Thyroid gland (tissue), 4 donors: ENCODE measurements at regions not wholly inside any gene's neighbourhood (a gene's known extent, or its start where the extent isn't known, plus 50 kb on each side); places are given as distances from the start of the nearest gene placed in this dataset.
"Not testable (repeated sequence)": the region's sequence is repeated elsewhere in the genome, so short reads cannot be mapped to it uniquely, and the experiment has no call there.

ENCODE experiments used
- DNase-seq, 2 donors: peaks; one replicate each; pipeline ENCODE4 v3.0.0-alpha.2; 2019
- H3K27ac ChIP-seq, 3 donors: fragments of 200-600 bp; sonication (generic); 1 replicate in 2 of 3; 2 replicates in 1 of 3; pipeline ENCODE4 v1.5.1; 2016 to 2019; ENCODE audit warnings: mild to moderate bottlenecking in 1 of 3, moderate library complexity in 1 of 3
- H3K27me3 ChIP-seq: fragments of 200-600 bp; sonication (generic); one replicate; pipeline ENCODE4 v1.5.1; 2019
- H3K36me3 ChIP-seq, 2 donors: fragments of 200-600 bp; sonication (generic); one replicate each; pipeline ENCODE4 v1.5.1; 2016 to 2019
- H3K4me1 ChIP-seq, 2 donors: fragments of 200-600 bp; sonication (generic); one replicate each; pipeline ENCODE4 v1.5.1; 2017 to 2019
- H3K4me3 ChIP-seq, 3 donors: fragments of 200-600 bp; sonication (generic); replicated peaks in 1 of 3; 1 replicate in 2 of 3; 2 replicates in 1 of 3; pipeline ENCODE4 v1.5.1; 2016; ENCODE audit warnings: mild to moderate bottlenecking in 1 of 3
- H3K9me3 ChIP-seq: fragments of 200-600 bp; sonication (generic); one replicate; pipeline ENCODE4 v1.5.1; 2017
- CTCF ChIP-seq, 6 experiments: fragments of 200-600 bp in 3 of 6; fragments of 450-650 bp in 3 of 6; sonication (generic) in 3 of 6; IDR thresholded peaks; one replicate each; pipeline ENCODE4 v1.5.1; 2016 to 2019; ENCODE audit warnings: antibody characterized with exemption in 6 of 6, mild to moderate bottlenecking in 2 of 6, inconsistent platforms in 1 of 6, moderate library complexity in 1 of 6
- POLR2A ChIP-seq, 2 donors: fragments of 450-650 bp; IDR thresholded peaks; one replicate each; pipeline ENCODE4 v1.6.1; 2017; ENCODE audit warnings: antibody characterized with exemption in 2 of 2, mild to moderate bottlenecking in 2 of 2, moderate library complexity in 1 of 2
- WGBS, 2 donors: methylation state at CpG; one replicate each; pipeline ENCODE4 v1.1.5; 2017; 5-methylcytosine and 5-hydroxymethylcytosine counted together
- intact Hi-C: fragments of 100-400 bp; cut with DNase I; formaldehyde crosslinking; loops from one replicate; pipeline ENCODE4 v1.15.1; 2023

DNA sequence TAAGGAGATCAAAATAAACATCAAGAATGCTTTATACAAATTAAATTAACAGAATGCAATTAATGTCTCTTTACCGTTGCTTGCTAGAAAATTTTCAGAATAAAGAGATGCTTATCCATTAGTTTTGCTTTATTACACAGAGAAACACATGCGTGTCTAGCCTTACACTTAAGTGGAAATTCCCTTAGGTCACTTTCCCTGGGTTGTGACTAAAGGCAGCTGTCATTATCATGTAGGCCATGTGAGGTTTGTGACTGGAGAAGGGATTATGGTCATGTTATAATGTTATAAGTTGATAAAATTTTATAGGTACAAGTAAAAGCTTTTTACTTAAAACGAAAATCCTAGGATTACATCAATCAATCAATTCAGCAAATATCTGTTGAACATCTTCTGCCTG is 121.0 kb downstream of the KCNRG start:
- TF ChIP-seq CTCF (IDR thresholded peaks at IDR 0.05), result no peak
- TF ChIP-seq POLR2A (IDR thresholded peaks at IDR 0.05), result no peak
- no peak for DNase-seq
- no peak overlapping the region for H3K4me3 ChIP-seq
- intact Hi-C loops, result no loop called here
- H3K9me3 ChIP-seq, result no peaks in the 10 kb centered on the region
- H3K27ac ChIP-seq, result no peak overlapping the region
- H3K4me1 ChIP-seq, result peaks cover 0 to 3% of the 10 kb centered on the region in 2 donors
- H3K36me3 ChIP-seq, result no peaks in the 10 kb centered on the region
- peaks cover 17% of the 10 kb centered on the region for H3K27me3 ChIP-seq
- 91 to 94% methylated on average over 3 of the region's 3 CpGs for WGBS, 2 donors

GRCh38 chr13:50136678-50137077 is 121.4 kb downstream of the KCNRG start:
- no peak for TF ChIP-seq POLR2A (IDR thresholded peaks at IDR 0.05)
- TF ChIP-seq CTCF (IDR thresholded peaks at IDR 0.05), result no peak
- Histone ChIP-seq H3K4me1 (peaks cover 0 to 3% of the 10 kb centered on the region in 2 donors), H3K36me3 (no peaks in the 10 kb centered on the region), H3K27me3 (peaks cover 17% of the 10 kb centered on the region), H3K27ac (no peak overlapping the region), H3K9me3 (no peaks in the 10 kb centered on the region), H3K4me3 (no peak overlapping the region)
- intact Hi-C loops, result no loop called here
- no peak for DNase-seq
- 85 to 92% methylated on average over 3 of the region's 3 CpGs for WGBS, 2 donors

DNA sequence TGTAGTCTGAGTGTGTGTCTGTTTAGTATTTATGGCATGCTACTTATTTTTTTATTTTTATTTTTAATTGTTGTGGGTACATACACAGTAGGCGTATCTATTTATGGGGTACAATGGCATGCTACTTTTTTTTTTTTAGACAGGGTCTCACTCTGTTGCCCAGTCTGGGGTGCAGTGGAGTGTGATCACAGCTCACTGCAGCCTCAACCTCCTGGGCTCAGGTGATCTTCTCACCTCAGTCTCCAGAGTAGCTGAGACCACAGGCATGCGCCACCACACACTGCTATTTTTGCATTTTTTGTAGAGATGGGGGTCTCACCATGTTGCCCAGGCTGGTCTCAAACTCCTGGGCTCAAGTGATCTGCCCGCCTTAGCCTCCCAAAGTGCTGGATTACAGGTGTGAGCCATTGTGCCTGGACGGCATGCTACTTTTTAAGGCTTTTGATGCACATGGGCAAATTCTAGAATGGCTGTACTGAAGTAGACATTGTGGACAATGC is 124.2 kb downstream of the KCNRG start:
- H3K27ac ChIP-seq, H3K9me3 ChIP-seq, H3K36me3 ChIP-seq, H3K4me3 ChIP-seq, DNase-seq, H3K4me1 ChIP-seq, intact Hi-C loops, H3K27me3 ChIP-seq: not testable (repeated sequence)
- WGBS, 2 donors, result 97% methylated on average over 4 of the region's 4 CpGs

- no peak for DNase-seq
- Histone ChIP-seq H3K27me3 (no peaks in the 10 kb centered on the region), H3K36me3 (no peaks in the 10 kb centered on the region), H3K4me1 (no peaks in the 10 kb centered on the region), H3K27ac (no peak overlapping the region), H3K9me3 (no peaks in the 10 kb centered on the region), H3K4me3 (no peak overlapping the region)
- no peak for TF ChIP-seq CTCF (IDR thresholded peaks at IDR 0.05)
- no peak for TF ChIP-seq POLR2A (IDR thresholded peaks at IDR 0.05)
- 80 to 95% methylated on average over 2 of the region's 2 CpGs for WGBS, 2 donors
- intact Hi-C loops, result no loop called here
Measured at GRCh38 chr13:50140153-50140552, 124.9 kb downstream of the KCNRG start.

DNA sequence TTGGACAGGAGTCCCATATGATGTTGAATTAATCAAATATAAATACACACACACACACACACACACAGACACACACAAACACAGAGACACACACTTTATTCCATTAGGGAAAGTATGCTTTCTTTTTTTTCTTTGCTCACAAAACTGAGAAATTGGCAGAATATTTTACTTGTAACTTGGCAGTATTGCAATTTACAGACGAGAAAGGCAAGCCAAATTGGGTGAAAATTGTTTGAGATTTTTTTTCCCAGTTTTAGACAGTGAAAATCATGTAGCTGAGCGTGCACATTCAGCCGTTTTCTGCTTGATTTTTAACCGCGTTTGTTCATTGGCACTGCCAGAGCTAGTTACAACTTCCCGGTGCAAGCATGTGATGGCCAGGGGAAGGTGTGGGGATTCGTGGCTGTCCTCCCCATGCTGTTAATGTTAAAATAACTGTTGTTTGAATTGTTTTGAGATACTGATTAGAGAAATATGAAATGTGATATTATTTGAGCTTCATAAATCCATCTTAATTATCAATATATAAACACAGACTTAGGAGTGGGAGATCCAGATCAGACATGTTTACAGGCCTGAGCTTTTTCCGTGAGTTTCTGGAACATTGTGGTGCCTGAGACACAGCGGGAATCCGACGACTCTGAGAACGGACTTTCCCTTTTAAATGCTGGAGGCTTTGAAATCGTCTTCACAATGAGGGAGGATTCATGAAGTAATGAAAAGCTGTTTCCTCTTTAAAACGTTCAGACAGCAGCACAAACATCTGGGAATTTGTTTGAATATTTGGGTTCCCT is 125.5 kb downstream of the KCNRG start:
- DNase-seq, result no peak
- no peaks in the 10 kb centered on the region for H3K4me1 ChIP-seq
- intact Hi-C loops, result no loop called here
- no peaks in the 10 kb centered on the region for H3K9me3 ChIP-seq
- H3K4me3 ChIP-seq, result no peak overlapping the region
- 65 to 81% methylated on average over 14 of the region's 14 CpGs for WGBS, 2 donors
- peak overlapping the region in 1 of 3 donors; percentile 10 for H3K27ac ChIP-seq
- H3K27me3 ChIP-seq, result no peaks in the 10 kb centered on the region
- no peaks in the 10 kb centered on the region for H3K36me3 ChIP-seq
- TF ChIP-seq POLR2A (IDR thresholded peaks at IDR 0.05), result no peak
- TF ChIP-seq CTCF (IDR thresholded peaks at IDR 0.05), result no peak
